Esophagus muscularis mucosa (tissue), 4 donors: ENCODE measurements at regions not wholly inside any gene's neighbourhood (a gene's known extent, or its start where the extent isn't known, plus 50 kb on each side); places are given as distances from the start of the nearest gene placed in this dataset.

ENCODE experiments used
- DNase-seq: peaks from one replicate; pipeline ENCODE4 v3.0.0-alpha.2; 2017; ENCODE audit errors: extremely low spot score
- H3K27ac ChIP-seq, 4 donors: fragments of 200-600 bp; sonication (generic); replicated peaks in 1 of 4; 1 replicate in 3 of 4; 2 replicates in 1 of 4; pipeline ENCODE4 v1.5.1; 2016 to 2019; ENCODE audit warnings: mild to moderate bottlenecking in 1 of 4
- H3K27me3 ChIP-seq, 4 donors: fragments of 200-600 bp; sonication (generic); one replicate each; pipeline versions ENCODE4 v1.5.1 to v1.6.0; 2016 to 2019
- H3K36me3 ChIP-seq, 4 donors: fragments of 200-600 bp; sonication (generic); one replicate each; pipeline ENCODE4 v1.5.1; 2016 to 2019
- H3K4me1 ChIP-seq, 4 donors: fragments of 200-600 bp; sonication (generic); one replicate each; pipeline ENCODE4 v1.5.1; 2016 to 2019
- H3K4me3 ChIP-seq, 4 donors: fragments of 200-600 bp; sonication (generic); 1 replicate in 2 of 4; 2 replicates in 2 of 4; pipeline ENCODE4 v1.5.1; 2016 to 2019; ENCODE audit warnings: mild to moderate bottlenecking in 4 of 4, moderate library complexity in 1 of 4
- H3K9me3 ChIP-seq, 4 donors: fragments of 200-600 bp; sonication (generic); 1 replicate in 3 of 4; 2 replicates in 1 of 4; pipeline ENCODE4 v1.5.1; 2016 to 2019
- EP300 ChIP-seq: sonication (generic); formaldehyde crosslinking; IDR thresholded peaks from one replicate; pipeline ENCODE4 v1.6.1; 2017; ENCODE audit warnings: antibody characterized with exemption
- POLR2A ChIP-seq: fragments of 450-650 bp; IDR thresholded peaks from one replicate; pipeline ENCODE4 v1.6.1; 2017; ENCODE audit warnings: antibody characterized with exemption, moderate library complexity, mild to moderate bottlenecking, low read depth
- POLR2AphosphoS5 ChIP-seq, 2 donors: sonication (generic); formaldehyde crosslinking; IDR thresholded peaks; one replicate each; pipeline ENCODE4 v1.6.1; 2017; ENCODE audit warnings: antibody characterized with exemption in 2 of 2
- WGBS: methylation state at CpG from one replicate; pipeline ENCODE4 v1.1.5; 2018; 5-methylcytosine and 5-hydroxymethylcytosine counted together
- intact Hi-C: fragments of 100-400 bp; cut with DNase I; formaldehyde crosslinking; loops from one replicate; pipeline ENCODE4 v1.15.1; 2023
- TF ChIP-seq, protein P1 (sequence below), 3 experiments: fragments of 200-600 bp in 2 of 3; fragments of 450-650 bp in 1 of 3; sonication (generic) in 2 of 3; IDR thresholded peaks; one replicate each; pipeline ENCODE4 v1.5.1; 2017 to 2019; ENCODE audit warnings: antibody characterized with exemption in 3 of 3, mild to moderate bottlenecking in 2 of 3, moderate library complexity in 1 of 3

DNA sequence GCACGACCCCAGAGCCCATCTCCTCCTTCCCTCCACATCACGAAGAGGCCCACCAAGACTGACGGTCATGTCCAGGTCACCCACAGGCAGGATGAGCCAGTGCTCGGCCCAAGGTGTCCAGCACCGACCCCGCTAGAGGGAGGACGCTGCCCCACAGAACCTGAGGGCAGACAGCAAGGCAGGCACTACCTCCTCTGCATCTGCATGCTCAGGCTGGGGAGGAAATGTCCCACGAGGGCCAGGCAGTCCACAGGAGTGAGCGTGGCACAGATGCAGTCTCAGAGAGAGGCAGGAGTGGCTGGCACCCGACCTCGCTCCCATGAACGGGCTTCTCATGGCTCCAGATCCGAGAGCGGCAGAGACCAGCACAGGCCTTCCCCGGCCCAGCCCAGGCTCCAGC is 133.2 kb downstream of the TUBA3C start:
- 81% methylated on average over 9 of the region's 15 CpGs for WGBS
- TF ChIP-seq POLR2A, result no peak
- TF ChIP-seq POLR2AphosphoS5 (IDR thresholded peaks at IDR 0.05), result no peak
- TF ChIP-seq EP300, result no peak
- TF ChIP-seq, protein P1, sequence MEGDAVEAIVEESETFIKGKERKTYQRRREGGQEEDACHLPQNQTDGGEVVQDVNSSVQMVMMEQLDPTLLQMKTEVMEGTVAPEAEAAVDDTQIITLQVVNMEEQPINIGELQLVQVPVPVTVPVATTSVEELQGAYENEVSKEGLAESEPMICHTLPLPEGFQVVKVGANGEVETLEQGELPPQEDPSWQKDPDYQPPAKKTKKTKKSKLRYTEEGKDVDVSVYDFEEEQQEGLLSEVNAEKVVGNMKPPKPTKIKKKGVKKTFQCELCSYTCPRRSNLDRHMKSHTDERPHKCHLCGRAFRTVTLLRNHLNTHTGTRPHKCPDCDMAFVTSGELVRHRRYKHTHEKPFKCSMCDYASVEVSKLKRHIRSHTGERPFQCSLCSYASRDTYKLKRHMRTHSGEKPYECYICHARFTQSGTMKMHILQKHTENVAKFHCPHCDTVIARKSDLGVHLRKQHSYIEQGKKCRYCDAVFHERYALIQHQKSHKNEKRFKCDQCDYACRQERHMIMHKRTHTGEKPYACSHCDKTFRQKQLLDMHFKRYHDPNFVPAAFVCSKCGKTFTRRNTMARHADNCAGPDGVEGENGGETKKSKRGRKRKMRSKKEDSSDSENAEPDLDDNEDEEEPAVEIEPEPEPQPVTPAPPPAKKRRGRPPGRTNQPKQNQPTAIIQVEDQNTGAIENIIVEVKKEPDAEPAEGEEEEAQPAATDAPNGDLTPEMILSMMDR (IDR thresholded peaks at IDR 0.05), result no peak
- H3K27me3 ChIP-seq, result peaks cover 0 to 5% (median 0%) of the 10 kb centered on the region in 4 donors
- no peak overlapping the region for H3K4me3 ChIP-seq
- no peaks in the 10 kb centered on the region for H3K36me3 ChIP-seq
- DNase-seq, result no peak
- H3K27ac ChIP-seq, result no peak overlapping the region
- peaks cover 0 to under 1% (median 0%) of the 10 kb centered on the region in 4 donors for H3K9me3 ChIP-seq
- no peaks in the 10 kb centered on the region for H3K4me1 ChIP-seq
- intact Hi-C loops, result no loop called here

GRCh38 chr13:19023115-19023514 is 158.5 kb downstream of the TUBA3C start:
- no peak overlapping the region for H3K4me3 ChIP-seq
- no peaks in the 10 kb centered on the region for H3K4me1 ChIP-seq
- H3K27me3 ChIP-seq, result peaks cover 0 to 5% (median 0%) of the 10 kb centered on the region in 4 donors
- H3K9me3 ChIP-seq, result peaks cover 0 to 5% (median 0%) of the 10 kb centered on the region in 4 donors
- no peaks in the 10 kb centered on the region for H3K36me3 ChIP-seq
- TF ChIP-seq EP300, result no peak
- TF ChIP-seq POLR2AphosphoS5 (IDR thresholded peaks at IDR 0.05), result no peak
- no peak for TF ChIP-seq POLR2A
- TF ChIP-seq, protein P1 (IDR thresholded peaks at IDR 0.05), result no peak
- H3K27ac ChIP-seq, result no peak overlapping the region
- DNase-seq, result no peak
- 25% methylated on average over 2 of the region's 2 CpGs for WGBS
- intact Hi-C loops, result no loop called here

- Histone ChIP-seq H3K4me1 (no peaks in the 10 kb centered on the region), H3K9me3 (peaks cover 0 to 5% (median 0%) of the 10 kb centered on the region in 4 donors), H3K27me3 (peaks cover 0 to 5% (median 0%) of the 10 kb centered on the region in 4 donors), H3K36me3 (no peaks in the 10 kb centered on the region), H3K4me3 (no peak overlapping the region), H3K27ac (no peak overlapping the region)
- WGBS, result 60% methylated on average over 4 of the region's 4 CpGs
- TF ChIP-seq, protein P1 (IDR thresholded peaks at IDR 0.05), result no peak
- TF ChIP-seq POLR2AphosphoS5 (IDR thresholded peaks at IDR 0.05) (no peak), EP300 (no peak)
- intact Hi-C loops, result no loop called here
- no peak for DNase-seq
Measured at GRCh38 chr13:19020988-19021387, 160.6 kb downstream of the TUBA3C start.

- Histone ChIP-seq H3K27me3 (no peaks in the 10 kb centered on the region), H3K9me3 (peaks cover 0 to 35% (median 13%) of the 10 kb centered on the region in 4 donors), H3K27ac (no peak overlapping the region), H3K36me3 (no peaks in the 10 kb centered on the region), H3K4me1 (peaks cover 13 to 27% (median 19%) of the 10 kb centered on the region in 4 donors), H3K4me3 (no peak overlapping the region)
- WGBS, result 75% methylated on average over 5 of the region's 6 CpGs
- no peak for TF ChIP-seq POLR2AphosphoS5 (IDR thresholded peaks at IDR 0.05)
- no peak for TF ChIP-seq POLR2A
- TF ChIP-seq, protein P1 (IDR thresholded peaks at IDR 0.05), result no peak
- no peak for TF ChIP-seq EP300
- DNase-seq, result peak; percentile 82
- intact Hi-C loops, result no loop called here
Measured at GRCh38 chr13:18998389-18998788, 183.2 kb downstream of the TUBA3C start.

GRCh38 chr13:18996627-18997051 is 185.0 kb downstream of the TUBA3C start:
- H3K9me3 ChIP-seq, result peaks cover 0 to 39% (median 16%) of the 10 kb centered on the region in 4 donors

More at GRCh38 chr13:18996627-18997051, 185.0 kb downstream of the TUBA3C start:
- TF ChIP-seq POLR2AphosphoS5 (IDR thresholded peaks at IDR 0.05) (no peak), EP300 (no peak)
- peaks cover 19 to 43% (median 26%) of the 10 kb centered on the region in 4 donors for H3K4me1 ChIP-seq
- H3K27ac ChIP-seq, result no peak overlapping the region
- H3K27me3 ChIP-seq, result no peaks in the 10 kb centered on the region
- H3K4me3 ChIP-seq, result no peak overlapping the region
- no peaks in the 10 kb centered on the region for H3K36me3 ChIP-seq
- intact Hi-C loops, result no loop called here
- no peak for DNase-seq
- WGBS, result 75% methylated on average over 1 of the region's 1 CpG
